SK-N-MC (cell line): ENCODE measurements at regions not wholly inside any gene's neighbourhood (a gene's known extent, or its start where the extent isn't known, plus 50 kb on each side); places are given as distances from the start of the nearest gene placed in this dataset.

Source experiments
- EZH2 ChIP-seq: fragments of 200-600 bp; sonication (generic); IDR thresholded peaks from one replicate; pipeline ENCODE4 v1.6.1; 2017; ENCODE audit warnings: antibody characterized with exemption
- FOXP2 ChIP-seq: optimal IDR thresholded peaks from 2 replicates; pipeline ENCODE3; 2011; ENCODE audit warnings: mild to moderate bottlenecking, moderate library complexity; ENCODE audit not compliant: insufficient read depth; ENCODE audit errors: extremely low read length, control extremely low read depth
- POLR2AphosphoS5 ChIP-seq: IDR thresholded peaks from 2 replicates; pipeline ENCODE4 v1.6.1; 2012; ENCODE audit warnings: mild to moderate bottlenecking, low read depth, low read length, borderline replicate concordance

DNA sequence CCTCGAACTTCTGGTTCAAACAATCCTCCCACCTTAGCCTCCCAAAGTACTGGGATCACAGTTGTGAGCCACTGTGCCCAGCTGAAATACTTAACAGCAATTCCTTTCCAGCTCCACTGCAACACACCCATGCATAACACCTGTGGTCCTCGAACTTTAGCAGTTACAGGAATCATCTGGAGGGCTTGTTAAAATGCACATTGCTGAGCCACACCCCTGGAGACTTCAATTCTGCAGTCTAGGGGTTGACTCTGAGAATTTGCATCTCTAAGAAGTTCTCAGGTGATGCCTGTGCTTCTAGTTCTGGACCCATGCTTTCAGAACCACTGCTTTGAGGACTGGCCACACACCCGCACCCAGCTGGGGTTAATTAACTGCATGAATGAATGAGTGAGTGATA lies 53.1 kb upstream of the UBL3 start:
- no peak for TF ChIP-seq EZH2
- TF ChIP-seq POLR2AphosphoS5 = no peak
- no peak for TF ChIP-seq FOXP2
